GM18861 (cell line): ENCODE measurements at regions not wholly inside any gene's neighbourhood (a gene's known extent, or its start where the extent isn't known, plus 50 kb on each side); places are given as distances from the start of the nearest gene placed in this dataset.

Source experiments
- ATAC-seq: cut with Tn5 transposase; IDR thresholded peaks from one replicate; pipeline ENCODE4 v1.9.1; 2021; ENCODE audit not compliant: unreplicated experiment

GRCh38 chr3:72290859-72291638 lies 506.1 kb upstream of the PROK2 start:
- no peak for ATAC-seq

GRCh38 chr3:72289692-72290071 lies 504.7 kb upstream of the PROK2 start:
- ATAC-seq: peak; percentile 16

DNA sequence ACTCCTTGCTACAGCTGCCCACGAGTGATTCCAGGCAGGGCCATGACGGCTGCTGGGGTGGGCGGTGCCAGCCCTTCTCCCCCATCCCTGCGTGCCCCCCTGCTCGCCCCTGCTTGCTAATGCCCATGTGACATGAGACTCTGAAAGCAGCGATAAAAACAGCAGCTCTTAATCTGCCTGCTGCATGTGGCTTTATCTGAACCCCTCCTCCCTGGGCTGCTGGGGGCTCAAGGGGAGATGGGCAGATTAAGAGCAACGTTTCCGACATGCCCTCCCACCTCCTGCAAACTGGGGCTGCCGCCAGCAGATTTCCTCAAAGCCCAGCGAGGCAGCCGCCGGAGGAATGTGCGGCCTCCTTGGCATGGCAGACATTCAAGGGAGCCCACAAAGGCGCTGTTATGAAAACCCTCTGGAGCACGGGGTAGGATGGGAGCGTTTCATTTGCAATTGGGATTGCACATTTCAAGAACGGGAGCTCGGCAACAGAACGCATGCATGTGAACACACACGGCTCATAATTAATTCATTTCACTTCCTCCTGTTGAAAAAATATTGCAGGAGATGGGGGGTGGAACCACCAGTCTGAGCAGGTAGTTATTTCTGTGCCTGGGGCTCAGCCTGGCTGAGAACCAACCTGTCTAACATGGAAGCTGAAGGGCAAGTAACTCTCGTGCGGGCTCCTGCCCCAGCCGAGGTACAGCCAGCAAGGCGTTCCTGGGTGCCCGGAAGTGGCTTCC lies 504.2 kb upstream of the PROK2 start:
- ATAC-seq: peak; percentile 53

DNA sequence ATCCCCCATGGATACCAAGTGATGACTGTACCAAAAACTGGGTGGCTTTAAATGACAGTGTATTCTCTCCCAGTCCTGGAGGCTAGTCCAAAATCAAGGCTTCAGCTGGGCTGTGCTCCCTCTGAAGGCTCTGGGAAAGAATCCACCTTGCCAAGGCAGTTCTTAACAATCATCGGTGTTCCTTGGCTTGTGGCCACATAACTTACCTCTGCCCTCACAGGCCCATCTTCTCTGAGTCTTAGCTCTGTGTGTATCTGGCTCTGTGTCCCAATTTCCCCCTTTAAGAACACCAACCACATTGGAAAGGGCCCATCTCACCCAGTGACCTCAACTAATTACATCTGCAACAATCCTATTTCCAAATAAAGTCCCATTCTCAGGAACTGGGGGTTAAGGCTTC lies 503.0 kb upstream of the PROK2 start:
- no peak for ATAC-seq

GRCh38 chr3:72285502-72285901 lies 500.6 kb upstream of the PROK2 start:
- ATAC-seq: no peak

DNA sequence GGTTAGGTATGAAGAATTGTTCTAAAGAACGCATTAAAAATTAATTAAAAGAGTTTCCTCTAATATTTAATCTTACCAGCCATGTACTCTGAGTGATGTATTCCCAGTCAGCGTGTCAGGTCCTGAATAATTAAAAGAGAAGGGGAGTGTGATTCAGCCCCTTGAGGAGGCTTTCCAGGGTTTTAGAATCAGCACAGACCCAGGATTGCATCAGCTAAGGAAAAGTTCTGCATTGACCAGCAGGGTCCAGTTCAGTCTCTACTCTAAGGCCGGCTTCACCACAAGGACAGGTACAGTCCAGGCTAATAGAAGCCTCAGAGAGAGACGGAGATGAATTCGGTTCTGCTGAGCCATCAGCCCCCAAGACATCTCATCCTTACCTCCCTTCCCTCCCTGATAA lies 499.5 kb upstream of the PROK2 start:
- ATAC-seq: no peak

GRCh38 chr3:72282918-72283317 lies 498.0 kb upstream of the PROK2 start:
- ATAC-seq: no peak

DNA sequence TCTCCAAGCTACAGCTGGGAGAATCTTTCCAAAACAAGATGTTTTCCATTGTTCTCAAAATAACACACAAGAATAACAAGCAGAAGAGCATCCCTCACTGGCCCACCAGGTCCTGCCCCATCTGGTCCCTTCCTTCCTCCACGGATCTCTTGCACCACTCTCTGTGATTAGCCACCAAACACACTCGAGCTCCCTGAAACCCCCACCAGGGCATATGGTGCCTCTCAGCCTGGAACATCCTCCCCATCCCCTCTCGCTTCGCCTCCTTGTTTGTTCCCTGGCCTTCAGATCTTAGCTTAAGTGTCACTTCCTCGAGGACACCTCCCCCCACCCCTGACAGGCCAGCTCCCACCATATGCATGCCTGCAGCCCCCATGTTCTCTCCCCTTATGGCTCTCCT lies 496.6 kb upstream of the PROK2 start:
- ATAC-seq: no peak

DNA sequence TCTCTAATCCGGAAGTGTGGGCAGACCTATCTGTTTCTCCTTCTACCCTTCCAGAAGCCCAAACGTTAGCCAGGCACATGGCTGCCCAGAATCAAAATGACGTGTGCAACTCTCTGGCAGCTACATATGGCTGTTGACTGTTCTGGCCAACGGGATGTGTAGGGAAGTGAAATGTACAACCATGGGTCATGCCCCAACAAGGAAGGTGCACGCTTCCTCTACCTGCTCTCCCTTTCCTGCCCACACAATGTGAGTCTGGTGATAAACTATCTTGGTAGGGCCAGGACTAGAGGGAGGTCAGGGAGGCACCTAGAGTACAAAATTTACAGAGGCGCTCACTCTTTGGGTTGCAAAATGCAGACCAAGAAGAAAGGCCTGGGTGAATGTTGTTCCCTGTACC lies 495.9 kb upstream of the PROK2 start:
- no peak for ATAC-seq

- no peak for ATAC-seq
Observed at GRCh38 chr3:72279631-72280041, 494.7 kb upstream of the PROK2 start.

GRCh38 chr3:72279068-72279604 lies 494.2 kb upstream of the PROK2 start:
- ATAC-seq: no peak

DNA sequence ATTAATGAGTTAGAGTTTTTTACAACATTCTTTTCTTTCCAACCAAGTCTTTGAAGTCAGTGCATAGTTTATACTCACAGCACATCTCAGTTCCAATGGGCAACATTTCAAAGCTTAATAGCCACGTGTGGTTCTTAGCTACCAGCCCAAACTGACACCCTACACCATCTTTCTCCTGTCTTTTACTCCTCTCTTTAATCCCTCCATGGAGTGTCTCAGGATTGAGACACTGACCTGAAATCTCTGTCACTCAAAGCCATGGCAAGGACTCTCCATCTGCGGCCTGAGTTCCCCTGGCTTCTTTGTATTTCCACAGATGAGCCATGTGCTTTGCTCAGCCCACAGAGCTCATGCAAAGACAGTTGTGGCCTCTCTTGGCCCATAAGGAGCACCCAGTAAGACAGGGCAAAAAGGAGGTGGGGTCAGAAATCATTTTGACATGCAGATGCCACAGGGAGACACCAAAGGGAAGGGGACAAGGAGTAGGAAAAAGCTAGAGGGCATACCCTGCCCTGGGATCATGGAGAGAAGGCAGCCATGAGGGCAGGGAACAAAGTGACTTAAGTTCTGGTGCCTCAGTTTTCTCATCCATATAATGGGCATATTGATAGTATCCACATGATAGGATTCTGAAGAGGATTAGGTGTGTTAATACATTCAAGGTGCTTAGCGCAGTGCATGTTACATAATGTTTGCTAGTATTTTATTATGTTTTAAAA lies 493.6 kb upstream of the PROK2 start:
- no peak for ATAC-seq

GRCh38 chr3:72277710-72278109 lies 492.8 kb upstream of the PROK2 start:
- ATAC-seq: no peak

DNA sequence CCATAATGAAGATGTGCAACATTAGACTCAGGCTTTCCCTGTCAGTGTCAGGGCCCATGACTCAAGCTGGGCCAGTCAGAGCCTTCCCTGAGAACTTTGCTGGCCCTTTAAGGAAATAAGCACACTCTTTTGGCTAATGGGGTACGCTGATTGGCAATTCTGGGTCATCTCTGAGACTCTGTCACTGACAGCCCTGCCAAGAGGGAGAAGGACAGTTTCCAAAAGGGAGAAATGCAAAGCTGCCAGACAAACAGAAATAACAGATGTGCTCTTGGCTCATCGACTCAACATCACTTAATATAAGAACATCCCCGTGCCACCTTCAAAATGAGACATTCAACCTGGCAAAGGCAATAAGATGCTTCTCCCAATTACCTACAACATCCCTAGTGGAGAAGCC lies 491.9 kb upstream of the PROK2 start:
- no peak for ATAC-seq

GRCh38 chr3:72275331-72275751 lies 490.4 kb upstream of the PROK2 start:
- ATAC-seq: no peak

DNA sequence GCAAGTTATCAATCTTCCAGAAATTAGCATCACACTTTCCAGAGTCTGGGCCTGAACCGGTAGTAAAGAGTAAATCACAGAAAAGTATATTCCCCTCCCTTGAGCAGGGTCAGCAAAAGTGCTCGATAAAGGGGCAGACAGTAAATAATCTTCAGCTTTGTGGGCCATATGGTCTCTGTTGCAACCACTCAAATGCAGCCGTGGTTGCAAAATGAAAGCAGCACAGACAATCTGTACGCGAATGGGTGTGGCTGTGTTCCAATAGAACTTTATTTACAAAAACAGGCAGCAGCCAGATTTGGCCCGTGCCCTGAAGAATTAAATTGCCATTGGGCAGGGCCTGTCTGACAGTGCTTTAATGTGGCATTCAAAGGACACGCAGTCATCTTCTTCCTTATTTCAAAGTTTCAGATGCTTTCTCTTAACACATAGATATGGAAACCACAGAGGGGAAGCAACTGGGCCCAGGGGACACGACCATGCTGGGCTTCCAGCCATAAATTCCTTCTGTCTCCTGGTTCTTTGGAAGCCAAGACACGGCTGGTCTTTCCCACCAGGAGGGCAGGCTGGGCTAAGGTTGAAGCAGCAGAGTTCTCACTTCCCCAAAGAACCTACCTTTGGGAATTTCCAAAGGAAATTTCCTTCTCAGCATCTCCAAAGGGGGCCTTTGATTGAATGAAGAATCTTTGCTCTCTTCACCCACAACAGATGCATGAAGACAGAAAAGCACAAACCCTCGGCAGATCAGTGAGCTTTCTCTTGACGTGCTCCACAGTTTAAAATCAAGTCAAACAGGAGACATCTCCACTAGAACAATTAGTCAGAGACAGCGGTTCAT lies 489.8 kb upstream of the PROK2 start:
- peak; percentile 40 for ATAC-seq

- ATAC-seq: no peak
Observed at GRCh38 chr3:72273615-72274014, 488.7 kb upstream of the PROK2 start.

GRCh38 chr3:72272356-72272755 lies 487.4 kb upstream of the PROK2 start:
- no peak for ATAC-seq

DNA sequence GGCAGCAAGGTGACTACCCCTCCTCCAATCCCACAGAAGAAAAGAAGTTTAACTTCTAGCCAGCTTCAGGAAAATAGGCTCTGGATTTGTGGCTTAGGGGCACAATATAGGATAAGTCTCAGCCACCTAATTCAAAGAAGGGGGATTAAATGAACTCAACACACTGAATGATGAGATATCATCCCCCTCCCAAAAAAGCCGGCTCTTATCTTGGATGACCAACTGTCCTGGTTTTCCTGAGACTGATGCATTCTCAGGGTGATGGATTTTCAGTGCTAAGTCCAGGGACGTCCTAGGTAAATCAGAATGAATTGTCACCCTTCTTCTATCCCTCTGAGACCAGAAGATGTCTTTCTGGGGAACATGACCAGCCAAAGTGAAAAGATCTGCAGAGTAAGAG lies 487.0 kb upstream of the PROK2 start:
- ATAC-seq: no peak

- ATAC-seq: no peak
Observed at GRCh38 chr3:72271216-72271615, 486.3 kb upstream of the PROK2 start.

- ATAC-seq: no peak
Observed at GRCh38 chr3:72270730-72271129, 485.8 kb upstream of the PROK2 start.
